Right lobe of liver (tissue), 4 donors: ENCODE measurements at regions not wholly inside any gene's neighbourhood (a gene's known extent, or its start where the extent isn't known, plus 50 kb on each side); places are given as distances from the start of the nearest gene placed in this dataset.

ENCODE experiments used
- POLR2A ChIP-seq: fragments of 450-650 bp; IDR thresholded peaks from one replicate; pipeline ENCODE4 v1.6.1; 2017; ENCODE audit warnings: antibody characterized with exemption, mild to moderate bottlenecking
- TF ChIP-seq, protein P1 (sequence below), 4 donors: fragments of 200-600 bp in 3 of 4; fragments of 450-650 bp in 1 of 4; IDR thresholded peaks; one replicate each; pipeline versions ENCODE4 v1.5.1 to v1.8.0; 2016 to 2022; ENCODE audit warnings: antibody characterized with exemption in 4 of 4, mild to moderate bottlenecking in 2 of 4
- donor health status: DM: no; HTN: no; CAD: no.
- donor health status: DM: no; HTN: no; CAD: no.
- donor health status: DM: no; HTN: yes; CAD: no.

DNA sequence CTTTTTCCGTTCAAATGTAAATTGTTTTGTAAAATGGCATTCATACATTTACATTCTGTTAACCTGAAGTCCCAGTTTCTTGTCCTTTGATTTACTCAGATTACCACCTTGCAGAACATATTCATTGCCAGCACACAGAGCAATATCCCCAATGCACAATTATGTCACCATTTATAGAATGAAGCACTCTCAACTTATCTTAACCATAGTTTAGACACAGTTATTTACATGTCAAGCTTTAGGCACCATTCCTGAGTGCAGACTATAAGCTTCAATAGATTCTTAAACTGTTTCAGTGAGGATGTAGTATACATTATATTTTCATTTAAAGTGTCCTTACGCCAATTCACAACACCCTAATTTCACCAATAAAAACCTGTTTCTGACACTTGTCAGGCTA, 1977.9 kb downstream of the SUCLG1 start:
- TF ChIP-seq, protein P1, sequence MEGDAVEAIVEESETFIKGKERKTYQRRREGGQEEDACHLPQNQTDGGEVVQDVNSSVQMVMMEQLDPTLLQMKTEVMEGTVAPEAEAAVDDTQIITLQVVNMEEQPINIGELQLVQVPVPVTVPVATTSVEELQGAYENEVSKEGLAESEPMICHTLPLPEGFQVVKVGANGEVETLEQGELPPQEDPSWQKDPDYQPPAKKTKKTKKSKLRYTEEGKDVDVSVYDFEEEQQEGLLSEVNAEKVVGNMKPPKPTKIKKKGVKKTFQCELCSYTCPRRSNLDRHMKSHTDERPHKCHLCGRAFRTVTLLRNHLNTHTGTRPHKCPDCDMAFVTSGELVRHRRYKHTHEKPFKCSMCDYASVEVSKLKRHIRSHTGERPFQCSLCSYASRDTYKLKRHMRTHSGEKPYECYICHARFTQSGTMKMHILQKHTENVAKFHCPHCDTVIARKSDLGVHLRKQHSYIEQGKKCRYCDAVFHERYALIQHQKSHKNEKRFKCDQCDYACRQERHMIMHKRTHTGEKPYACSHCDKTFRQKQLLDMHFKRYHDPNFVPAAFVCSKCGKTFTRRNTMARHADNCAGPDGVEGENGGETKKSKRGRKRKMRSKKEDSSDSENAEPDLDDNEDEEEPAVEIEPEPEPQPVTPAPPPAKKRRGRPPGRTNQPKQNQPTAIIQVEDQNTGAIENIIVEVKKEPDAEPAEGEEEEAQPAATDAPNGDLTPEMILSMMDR (IDR thresholded peaks at IDR 0.05) = no peak
- TF ChIP-seq POLR2A = no peak
